HG02642 (cell line): ENCODE measurements at regions not wholly inside any gene's neighbourhood (a gene's known extent, or its start where the extent isn't known, plus 50 kb on each side); places are given as distances from the start of the nearest gene placed in this dataset.
"Not testable (repeated sequence)": the region's sequence is repeated elsewhere in the genome, so short reads cannot be mapped to it uniquely, and the experiment has no call there.

Experiments
- ATAC-seq: cut with Tn5 transposase; IDR thresholded peaks from one replicate; pipeline ENCODE4 v1.9.1; 2021; ENCODE audit warnings: mild to moderate bottlenecking; ENCODE audit not compliant: unreplicated experiment, poor library complexity

DNA sequence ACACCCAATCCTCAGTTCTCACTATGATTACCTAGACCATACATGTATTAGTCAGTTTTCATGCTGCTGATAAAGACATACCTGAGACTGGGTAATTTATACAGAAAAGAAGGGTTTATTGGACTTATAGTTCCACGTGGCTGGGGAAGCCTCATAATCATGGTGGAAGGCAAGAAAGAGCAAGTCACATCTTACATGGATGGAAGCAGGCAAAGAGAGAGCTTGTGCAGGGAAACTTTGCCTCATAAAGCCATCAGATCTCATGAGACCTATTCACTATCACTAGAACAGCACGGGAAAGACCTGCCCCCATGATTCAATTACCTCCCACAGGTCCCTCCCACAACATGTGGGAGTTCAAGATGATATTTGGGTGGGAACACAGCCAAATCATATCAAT lies 79.5 kb upstream of the FGGY start:
- ATAC-seq = not testable (repeated sequence)

DNA sequence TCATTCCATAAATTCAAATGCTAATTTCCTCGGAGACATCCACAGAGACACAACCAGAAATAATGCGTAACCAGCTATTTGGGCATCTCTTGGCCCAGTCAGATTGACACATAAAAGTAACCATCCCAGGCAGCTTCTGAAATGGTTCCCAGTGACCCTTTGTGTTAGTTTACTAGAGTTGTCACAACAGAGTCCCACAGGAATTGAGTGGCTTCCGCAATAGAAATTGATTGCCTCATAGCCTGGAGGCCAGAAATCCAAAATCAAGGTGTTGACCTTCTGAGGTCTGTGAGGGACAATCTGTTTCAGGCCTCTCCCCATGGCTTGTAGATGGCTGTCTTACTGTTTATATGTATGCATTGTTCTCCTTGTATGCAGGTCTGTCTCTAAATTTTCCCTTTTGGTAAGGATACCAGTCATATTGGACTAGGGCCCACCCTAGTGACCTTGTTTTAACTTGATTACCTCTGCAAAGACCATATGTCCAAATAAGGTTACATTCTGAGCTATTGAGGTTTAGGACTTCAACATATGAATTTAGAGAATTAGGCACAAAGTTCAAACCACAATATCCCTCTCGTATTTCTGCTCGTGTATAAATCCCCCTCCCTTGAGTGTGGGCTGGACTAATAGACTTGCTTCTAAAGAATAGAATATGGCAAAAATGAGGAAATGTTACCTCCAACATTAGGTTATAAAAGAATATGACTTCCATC lies 78.2 kb upstream of the FGGY start:
- no peak for ATAC-seq

DNA sequence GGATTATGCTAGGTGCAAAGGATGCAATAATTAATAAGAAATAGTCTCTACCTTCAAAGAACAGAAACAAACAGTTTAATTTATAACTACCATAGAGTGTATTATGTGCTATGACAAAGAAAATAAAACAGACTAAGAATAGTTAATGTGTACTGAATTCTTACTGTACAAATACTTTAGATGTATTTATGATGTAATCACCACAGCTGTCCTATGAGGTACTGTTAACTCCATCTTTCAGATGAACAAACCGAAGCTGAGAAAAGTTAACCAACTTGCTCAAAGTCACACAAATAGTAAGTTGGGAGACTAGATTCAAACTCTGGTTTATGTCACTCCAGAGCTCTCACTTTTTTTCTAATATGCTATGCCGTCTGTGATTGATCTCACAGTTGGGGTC lies 77.0 kb upstream of the FGGY start:
- ATAC-seq = no peak

DNA sequence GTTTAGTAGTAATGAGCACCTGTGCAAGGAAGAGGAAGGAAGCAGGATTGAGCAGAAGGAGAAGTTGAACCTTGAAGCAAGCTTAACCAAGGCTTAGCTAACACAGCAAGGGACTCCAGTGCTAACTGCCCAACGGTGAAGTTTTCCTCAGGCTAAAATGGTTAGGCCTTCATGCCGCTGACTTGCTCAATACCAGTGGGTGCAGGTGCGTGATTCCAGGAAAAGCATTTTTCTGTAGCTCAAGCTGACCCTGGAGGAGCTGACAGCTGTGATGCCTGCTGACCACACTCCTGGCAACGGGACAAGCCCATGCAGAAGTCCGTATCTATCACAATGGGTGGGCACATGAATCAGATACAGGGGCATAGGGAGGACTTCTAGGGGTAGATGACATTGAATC lies 76.5 kb upstream of the FGGY start:
- ATAC-seq = no peak

DNA sequence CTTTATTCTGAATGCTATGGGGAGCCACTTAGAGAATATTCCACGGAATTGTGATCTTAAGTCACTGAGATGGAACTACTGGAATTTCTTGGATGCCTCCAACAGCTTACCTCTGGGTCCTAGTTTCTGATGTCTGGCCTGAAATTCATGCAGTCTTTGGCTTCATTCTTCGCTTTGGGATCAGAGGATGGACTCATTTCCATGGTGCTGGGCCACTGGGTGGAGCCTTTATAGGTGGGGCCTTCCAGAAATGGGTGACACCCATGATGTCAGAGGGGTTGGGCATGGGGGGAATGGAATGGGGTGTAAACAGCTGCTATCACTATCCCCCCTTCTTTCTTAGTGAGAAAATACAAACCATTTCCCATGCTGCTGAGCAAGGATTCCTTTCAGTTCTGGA lies 73.7 kb upstream of the FGGY start:
- ATAC-seq = no peak

DNA sequence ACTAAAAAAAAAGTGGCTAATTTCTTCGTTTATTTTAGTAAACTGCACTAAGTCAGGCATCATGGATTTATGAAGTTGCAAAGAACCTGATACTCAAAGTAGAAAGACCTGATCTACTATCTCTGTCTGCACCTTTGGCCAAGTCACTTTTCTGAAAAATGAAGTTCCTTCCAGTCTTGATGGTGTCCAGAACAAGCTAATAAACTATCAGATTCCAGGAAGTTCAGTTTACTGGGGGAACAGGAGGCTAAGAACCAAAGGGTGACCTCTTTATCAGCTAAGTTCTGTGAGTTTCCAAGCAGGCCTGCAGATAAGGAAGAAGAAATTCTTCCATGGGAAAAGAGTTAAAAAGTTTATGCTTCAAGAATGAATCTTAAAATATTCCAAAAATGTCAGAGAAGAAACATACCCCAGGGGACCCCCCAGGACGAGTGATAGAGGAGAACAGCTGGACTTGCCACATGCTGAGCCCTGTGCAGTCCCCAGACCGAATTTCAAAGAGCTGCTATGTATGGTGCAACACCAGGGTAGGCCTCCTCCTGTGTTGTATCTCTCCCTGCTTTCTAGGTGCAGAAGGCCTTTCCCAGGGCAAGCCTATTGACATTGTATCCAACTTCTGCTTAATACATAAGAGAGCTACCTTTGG lies 72.8 kb upstream of the FGGY start:
- no peak for ATAC-seq

DNA sequence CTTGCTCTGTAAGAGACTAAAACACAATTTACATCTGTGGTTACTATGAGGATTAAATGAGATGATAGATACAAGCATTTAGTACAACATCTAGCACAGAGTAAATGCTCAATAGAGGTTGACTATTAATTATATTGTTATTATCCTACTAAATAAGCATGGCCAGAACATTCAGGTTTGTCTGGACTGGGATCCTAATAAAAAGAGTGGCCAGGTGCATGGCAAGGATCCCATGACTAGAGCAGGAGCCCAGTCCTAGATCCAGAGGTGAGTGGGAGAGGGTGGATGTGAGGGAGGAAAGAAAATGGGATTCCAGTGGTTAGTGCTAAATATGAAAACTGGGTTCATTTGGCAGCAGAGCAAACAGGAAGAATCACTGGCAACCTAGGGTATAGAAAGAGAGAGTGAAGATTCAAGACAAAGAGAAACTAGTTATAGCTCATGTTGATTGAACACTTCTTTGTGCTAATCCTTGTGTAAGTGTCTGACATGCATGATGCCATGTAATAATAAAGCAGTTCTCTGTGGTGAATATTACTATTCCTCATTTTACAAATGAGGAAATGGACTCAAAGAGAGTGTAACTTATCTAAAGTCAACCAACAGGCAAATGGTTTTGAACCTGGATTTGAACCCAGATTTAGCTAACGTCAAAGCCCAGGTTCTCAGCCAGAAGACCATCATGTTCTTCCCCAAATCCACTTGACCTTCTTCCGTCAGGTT lies 71.1 kb upstream of the FGGY start:
- no peak for ATAC-seq

DNA sequence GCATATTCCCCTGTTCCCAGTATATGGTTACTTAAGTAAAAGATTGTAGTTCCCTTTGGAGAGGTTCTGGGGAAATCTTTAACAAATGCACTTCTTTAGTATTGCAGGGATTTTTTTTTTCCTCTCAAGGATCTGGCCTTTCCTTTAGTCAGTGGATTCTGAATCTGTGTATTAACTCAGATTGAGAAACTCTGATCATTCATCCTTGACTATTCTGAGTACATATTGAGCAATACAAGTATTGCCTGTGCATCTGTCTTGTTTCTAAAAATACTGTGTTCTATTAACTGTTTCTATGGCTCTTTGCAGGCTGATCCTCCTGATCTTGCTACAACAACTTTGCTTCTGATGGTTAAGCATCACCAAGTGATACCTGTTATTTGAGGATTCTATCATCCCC lies 67.8 kb upstream of the FGGY start:
- ATAC-seq = no peak

DNA sequence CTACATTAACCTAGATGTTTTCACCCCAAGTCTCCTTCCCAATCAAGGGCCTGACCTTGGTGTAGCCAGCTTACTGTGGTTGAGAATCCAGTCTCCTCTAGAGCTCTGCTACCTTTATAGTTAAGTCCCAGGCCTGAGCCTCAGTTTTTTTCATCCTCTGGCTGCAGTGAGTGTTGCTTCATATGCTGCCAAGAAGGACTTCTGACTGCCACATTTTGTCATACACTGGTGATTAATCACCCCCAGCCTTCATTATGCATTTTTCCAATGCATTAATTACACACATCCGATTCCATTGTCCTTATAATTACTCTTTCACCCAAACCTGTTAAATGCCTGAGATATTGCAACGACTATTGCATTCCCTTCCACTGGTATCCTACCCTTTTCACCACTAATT lies 66.3 kb upstream of the FGGY start:
- no peak for ATAC-seq

DNA sequence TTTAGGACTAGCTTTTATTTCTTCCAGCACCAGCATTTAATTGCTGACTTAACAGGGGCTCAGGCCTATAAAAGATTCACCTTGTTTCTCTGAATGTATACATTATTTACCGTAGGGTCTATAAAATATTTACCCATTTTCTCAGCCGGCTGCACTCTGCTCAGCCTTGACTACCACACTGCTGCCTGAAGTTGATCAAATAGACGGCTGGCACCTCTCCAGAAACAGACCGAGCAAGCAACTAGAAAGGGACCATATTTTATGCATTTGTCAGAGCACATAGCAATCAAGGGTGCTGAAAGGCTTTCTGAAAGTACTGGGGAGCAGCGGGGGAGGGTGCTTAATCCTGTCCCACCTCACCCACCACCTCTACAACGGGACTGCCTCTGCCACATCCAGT lies 64.7 kb upstream of the FGGY start:
- no peak for ATAC-seq

DNA sequence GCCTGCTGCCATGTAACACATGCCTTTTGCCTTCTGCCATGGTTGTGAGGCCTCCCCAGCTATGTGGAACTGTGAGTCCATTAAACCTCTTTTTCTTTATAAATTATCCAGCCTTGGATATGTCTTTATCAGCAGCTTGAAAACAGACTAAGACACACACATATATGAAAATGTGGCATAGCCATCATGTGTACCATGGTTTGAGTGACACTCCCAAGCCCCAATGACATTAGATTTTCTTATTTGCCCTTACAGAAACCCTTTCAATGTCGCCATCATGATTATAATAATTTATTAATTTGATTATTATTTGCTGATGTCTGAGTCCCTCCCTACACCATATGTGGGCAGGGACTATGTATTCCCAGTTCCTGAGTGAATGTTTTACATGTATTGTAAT lies 63.5 kb upstream of the FGGY start:
- ATAC-seq = no peak

DNA sequence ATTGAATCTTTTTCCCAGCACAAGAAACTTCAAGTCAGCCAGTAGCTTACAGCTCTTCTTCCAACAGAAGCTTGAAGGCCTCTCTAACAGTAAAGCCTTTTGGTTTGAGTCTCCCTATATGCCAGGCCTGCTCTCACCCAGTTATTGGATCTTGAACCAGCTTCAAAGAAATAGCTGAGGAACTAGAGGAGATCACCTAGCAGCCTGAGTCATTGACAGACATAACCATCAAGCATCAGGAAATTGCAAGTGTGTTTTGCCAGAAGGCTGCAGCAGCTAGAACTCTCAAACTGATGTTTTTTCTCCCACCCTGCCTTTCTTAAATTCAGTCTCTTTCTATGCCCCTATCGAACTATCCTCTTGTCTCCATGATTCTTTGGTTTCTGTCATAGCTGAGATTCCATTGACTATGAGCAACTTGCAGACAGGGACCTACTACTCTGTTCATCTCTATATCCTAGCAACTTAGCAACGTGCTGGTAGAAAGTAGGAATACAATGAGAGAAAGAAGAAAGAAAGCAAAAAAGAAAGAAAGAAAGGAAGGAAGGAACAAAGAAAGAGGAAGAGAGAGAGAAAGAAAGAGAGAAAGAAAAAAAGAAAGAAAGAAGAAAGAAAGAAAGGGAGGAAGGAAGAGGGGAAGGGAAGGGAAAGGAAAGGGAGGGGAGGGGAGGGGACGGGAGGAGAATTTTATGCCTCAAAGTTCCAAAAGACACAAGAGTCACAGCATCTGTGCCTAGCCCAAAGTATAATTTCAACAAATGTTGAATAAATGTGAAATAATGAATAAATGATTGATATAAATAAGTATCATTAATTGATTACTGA lies 60.0 kb upstream of the FGGY start:
- ATAC-seq = no peak

DNA sequence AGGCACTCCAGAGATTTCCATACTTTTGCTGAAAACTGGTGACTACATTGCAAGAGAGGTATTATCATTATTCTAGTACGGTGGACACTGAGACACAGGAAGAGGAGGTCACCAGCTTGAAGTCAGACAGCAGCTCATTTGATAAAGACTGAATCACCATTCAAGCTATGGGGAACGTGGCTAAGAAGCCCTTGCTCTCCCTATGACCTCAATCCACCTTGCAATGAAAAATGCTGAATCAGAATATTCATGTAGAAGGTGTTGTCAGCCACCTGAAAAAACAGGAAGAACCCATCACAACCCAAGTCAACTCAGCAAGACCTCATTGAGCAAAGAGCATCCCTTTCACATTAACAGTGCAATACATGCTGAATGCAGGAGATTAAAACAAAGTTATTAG lies 59.0 kb upstream of the FGGY start:
- ATAC-seq = no peak

DNA sequence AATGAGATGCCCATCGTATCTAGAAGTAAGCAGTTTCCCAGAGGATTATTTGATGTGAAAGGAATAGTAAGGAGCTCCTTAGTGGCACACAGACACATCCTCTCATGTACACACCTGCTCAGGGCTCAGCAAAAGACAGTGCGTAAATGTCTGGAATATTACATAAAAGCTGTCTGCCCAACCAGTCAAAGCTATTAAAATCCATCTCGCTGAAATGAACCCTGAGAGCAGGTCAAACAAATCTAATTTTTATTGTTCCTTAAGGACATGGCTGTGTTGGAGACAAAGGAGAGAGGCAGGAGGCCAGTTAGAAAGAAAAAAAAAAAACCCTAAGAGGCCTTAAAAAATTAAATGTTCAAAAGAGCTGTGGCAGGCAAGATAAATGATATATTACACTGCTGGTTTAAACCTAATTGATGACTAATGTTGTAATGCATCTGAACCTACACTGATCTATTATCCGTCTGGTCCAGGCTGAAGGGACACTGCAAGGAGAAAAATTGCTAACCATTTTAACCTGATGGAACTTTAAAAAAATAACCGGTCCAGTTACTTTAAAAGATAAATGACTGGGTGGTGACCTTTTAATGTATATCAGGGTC lies 58.5 kb upstream of the FGGY start:
- no peak for ATAC-seq

DNA sequence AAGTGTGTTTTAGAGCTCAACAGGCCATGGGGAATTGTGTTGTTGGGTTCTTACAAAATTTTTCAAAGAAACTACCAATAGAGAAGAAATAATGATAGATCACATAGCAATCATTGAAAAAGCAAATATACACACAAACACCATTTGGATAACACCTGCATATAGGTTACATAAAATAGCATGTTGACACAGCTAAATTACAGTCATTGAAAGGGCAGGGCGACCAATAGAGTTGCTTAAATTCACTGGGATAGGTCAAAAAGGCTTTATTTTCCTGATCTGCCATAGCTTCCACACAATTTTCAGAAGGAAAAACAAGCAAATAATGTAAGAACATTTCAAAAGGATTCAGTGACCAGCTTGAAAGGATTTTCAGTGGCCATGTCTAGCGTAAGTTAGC lies 57.9 kb upstream of the FGGY start:
- ATAC-seq = no peak

DNA sequence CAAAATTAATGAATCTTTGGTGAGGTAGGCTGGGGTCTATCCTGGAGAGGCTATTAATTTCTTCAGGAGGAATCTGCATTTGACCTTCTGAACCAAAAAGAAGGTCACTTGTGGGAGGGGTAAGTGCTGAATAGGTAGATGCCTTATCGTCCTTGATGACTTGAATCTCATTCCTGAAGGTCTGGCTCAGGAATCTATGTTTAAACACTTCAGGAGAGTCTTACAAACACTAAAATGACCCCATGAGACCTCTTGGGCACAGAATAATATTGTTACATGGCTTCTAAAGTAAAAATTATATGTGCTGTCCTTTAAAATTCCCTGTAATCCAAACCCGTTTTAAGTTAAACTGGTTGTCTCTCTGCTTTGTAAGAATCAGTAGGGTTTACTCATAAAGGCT lies 55.0 kb upstream of the FGGY start:
- no peak for ATAC-seq

DNA sequence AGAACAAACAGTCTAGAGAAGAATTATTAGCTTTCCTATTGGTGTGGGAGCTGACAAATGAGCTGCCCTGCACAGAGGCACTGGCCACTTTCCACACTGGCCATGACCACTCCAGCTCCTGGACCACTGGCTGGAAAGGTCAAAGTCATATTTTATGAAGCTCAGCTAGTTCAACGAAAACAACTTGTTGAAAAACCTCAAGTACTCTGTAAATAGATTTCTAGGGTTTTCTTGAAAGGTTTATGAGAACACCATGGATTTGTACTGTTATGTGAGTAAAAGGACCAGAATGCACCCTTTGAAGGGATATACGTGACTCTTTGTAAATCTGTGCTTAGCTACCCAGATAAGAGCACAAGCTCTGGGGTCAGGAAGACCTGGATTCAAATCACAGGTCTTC lies 54.5 kb upstream of the FGGY start:
- no peak for ATAC-seq

DNA sequence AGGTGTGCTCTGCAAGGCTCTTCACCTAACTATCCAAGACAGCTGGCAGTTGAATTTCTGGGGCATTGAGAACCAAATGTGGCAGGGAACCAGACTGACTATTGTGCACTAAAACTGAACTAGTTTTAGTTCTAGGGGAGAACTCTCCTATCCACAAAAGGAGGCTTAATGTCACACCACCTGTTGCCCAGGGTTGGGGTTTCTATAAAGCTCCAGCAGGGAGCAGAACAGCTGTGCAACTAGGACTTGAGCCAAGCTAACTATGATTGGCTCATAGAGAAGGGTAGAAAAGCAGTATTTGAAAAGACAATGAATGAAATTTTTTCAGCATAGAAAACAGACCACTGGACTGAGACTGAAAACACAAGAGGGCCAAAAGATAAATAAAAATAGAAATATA lies 53.3 kb upstream of the FGGY start:
- ATAC-seq = no peak

DNA sequence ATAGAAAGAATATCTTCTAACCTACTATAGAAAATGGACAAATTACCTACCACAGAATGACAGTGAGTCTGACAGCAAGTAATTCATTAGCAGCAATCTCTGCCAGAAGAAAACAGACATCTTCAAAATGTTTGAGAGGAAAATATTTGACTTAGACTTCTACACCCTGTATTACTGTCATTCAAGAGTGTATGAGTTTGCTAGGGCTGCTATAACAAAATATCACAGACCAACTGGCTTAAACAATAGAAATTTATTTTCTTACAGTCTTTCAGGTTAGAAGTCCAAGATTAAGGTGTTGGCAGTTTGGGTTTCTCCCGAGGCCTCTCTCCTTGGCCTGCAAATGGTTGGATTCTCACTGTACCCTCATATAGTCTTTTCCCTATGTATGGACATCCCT lies 52.9 kb upstream of the FGGY start:
- no peak for ATAC-seq

DNA sequence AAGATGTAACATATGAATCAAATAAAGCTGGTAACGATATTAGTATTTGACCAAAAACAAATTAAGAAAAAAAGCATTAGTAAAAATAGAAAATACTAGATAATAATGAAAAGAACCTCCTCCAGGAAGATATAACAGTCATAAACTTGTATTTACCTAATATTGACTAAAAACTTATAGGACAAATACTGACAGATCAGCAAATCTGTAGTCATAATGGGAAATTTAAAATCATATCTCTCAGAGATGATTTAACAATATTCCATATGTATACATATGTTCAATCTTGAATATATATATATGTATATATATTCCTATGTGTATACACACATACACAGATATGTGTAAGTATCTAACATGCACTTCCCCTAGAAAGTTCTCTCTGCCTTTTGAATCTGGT lies 52.0 kb upstream of the FGGY start:
- no peak for ATAC-seq
